Fibroblast of the aortic adventitia (primary cell): ENCODE measurements at regions not wholly inside any gene's neighbourhood (a gene's known extent, or its start where the extent isn't known, plus 50 kb on each side); places are given as distances from the start of the nearest gene placed in this dataset.

Source experiments
- DNase-seq: peaks from one replicate; pipeline ENCODE4 v3.0.0-alpha.2; 2010; ENCODE audit warnings: low read depth
- H3K4me3 ChIP-seq: 2 replicates; pipeline ENCODE4 v1.5.1; 2011; ENCODE audit warnings: low read depth, mild to moderate bottlenecking, control low read depth, low read length, moderate library complexity
- CTCF ChIP-seq: IDR thresholded peaks from 2 replicates; pipeline ENCODE4 v1.5.1; 2011; ENCODE audit warnings: mild to moderate bottlenecking, low read length, control low read depth, inconsistent platforms; ENCODE audit not compliant: insufficient read depth

- DNase-seq = no peak
- TF ChIP-seq CTCF = no peak
- H3K4me3 ChIP-seq = no peak overlapping the region
These were observed 347.3 kb upstream of the CDH4 start for GRCh38 chr20:60904730-60905129.

GRCh38 chr20:60905919-60906318 lies 346.1 kb upstream of the CDH4 start:
- no peak for TF ChIP-seq CTCF
- no peak for DNase-seq
- H3K4me3 ChIP-seq = no peak overlapping the region

- DNase-seq = no peak
- TF ChIP-seq CTCF = no peak
- H3K4me3 ChIP-seq = no peak overlapping the region
These were observed 345.5 kb upstream of the CDH4 start for GRCh38 chr20:60906555-60906954.

- no peak overlapping the region for H3K4me3 ChIP-seq
- TF ChIP-seq CTCF = no peak
- DNase-seq = no peak
These were observed 338.8 kb upstream of the CDH4 start for GRCh38 chr20:60913298-60913697.

- no peak for DNase-seq
- no peak for TF ChIP-seq CTCF
- H3K4me3 ChIP-seq = no peak overlapping the region
These were observed 330.9 kb upstream of the CDH4 start for GRCh38 chr20:60921022-60921622.

GRCh38 chr20:60926831-60927230 lies 325.2 kb upstream of the CDH4 start:
- H3K4me3 ChIP-seq = no peak overlapping the region
- no peak for DNase-seq
- TF ChIP-seq CTCF = no peak

- no peak for TF ChIP-seq CTCF
- no peak overlapping the region for H3K4me3 ChIP-seq
- DNase-seq = no peak
These were observed 323.7 kb upstream of the CDH4 start for GRCh38 chr20:60928341-60928740.
